NCI-H2227 (cell line): ENCODE measurements at regions not wholly inside any gene's neighbourhood (a gene's known extent, or its start where the extent isn't known, plus 50 kb on each side); places are given as distances from the start of the nearest gene placed in this dataset.
"Not testable (repeated sequence)": the region's sequence is repeated elsewhere in the genome, so short reads cannot be mapped to it uniquely, and the experiment has no call there.

Experiments used
- DNase-seq: peaks from one replicate; lab custom pipeline; 2025; ENCODE audit not compliant: unreplicated experiment; lab: John Stamatoyannopoulos, UW

DNA sequence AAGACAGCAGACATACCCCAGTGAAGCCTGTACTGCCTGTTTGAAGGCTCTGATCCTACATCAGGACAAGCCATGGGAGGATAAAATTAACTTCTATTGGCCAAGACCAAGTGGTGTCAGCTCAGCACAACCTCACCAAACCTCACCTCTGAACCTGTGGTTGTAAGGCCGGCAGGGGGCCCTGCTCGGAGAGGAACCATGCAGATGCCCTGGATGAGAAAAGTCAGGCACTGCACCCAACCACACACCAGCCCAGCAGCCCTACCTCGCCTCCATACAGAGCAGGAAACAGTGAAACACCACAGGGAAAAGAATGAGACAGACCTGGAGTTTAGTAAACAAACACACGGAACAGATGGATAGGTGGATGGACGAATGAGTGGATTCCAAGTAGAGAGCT, 70.0 kb upstream of the PAX7 start:
- no peak for DNase-seq

DNA sequence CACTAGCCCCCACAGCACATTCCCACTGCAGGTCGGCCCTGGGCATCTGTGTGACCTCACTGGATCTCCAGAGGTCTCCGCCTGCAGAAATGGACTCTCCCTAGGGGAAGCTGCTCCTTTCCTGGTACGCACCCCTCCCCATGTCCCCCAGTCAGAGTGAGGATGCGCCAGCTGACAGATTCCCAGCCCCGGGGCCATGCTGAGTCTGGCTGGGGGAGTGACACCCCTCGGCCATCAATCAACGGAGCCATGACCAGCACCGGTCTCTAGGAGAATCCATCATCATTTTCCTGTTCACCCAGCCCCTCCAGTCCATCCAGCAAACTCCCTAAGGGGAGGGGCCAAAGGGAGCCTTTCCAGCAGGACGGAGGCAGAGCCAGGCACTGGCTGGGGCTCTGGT, 68.7 kb upstream of the PAX7 start:
- DNase-seq = no peak

DNA sequence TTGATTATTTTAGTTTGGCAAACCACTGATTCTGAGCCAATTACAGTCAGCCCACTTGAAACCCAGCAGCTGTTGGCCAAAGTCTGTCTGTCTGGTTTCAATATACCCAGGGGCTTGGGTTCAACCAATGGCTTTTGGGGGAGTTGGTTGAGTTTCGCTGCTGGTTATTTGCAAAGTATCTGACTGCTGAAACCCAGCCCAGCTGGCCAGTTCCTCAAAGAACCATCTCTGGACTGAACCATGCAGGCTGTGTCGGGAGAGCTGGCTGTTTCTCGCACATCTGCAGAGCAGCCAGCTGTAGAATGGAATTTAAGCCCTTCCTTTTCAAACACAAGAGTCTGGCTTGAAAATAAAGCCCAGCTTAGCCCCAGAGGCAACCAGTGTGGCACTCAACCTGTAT, 66.0 kb upstream of the PAX7 start:
- no peak for DNase-seq

GRCh38 chr1:18565321-18565720, 65.3 kb upstream of the PAX7 start:
- DNase-seq = no peak

DNA sequence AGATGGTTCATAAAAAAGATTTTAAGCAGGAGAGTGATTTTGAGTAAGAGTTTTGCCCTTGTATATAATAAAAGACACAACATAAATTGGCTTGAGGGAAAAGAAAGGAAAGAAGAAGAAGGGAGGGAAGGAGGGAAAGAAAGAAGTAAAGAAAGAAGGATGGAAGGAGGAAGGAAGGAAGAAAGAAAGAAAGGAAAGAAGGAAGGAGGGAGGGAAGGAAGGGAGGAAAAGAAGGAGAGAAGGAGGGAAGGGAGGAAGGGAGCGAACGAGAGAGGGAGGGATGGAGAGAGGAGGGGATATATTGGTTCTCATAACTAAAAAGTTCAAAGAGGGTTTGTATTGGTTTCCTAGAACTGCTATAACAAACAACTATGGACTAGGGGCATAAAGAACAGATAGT, 62.2 kb upstream of the PAX7 start:
- DNase-seq = no peak

DNA sequence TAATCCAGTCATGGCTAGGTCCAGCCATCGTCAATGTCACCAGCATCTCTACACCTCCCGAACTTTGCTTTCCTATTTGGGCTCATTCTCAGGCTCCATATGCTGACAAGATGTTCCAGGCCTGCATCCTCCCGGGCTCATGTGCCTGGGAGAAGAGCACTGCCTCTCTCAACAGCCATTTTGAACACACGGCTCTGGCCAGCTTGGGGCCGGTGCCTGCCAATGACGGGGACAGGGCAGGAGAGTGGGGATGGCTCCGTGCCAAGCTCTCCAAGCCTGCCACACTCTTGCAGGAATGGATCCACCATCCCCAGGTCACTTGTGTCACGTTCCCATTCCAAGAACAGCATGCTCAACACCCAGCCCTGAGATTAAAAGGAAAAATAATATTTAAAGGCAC, 61.4 kb upstream of the PAX7 start:
- DNase-seq = no peak

DNA sequence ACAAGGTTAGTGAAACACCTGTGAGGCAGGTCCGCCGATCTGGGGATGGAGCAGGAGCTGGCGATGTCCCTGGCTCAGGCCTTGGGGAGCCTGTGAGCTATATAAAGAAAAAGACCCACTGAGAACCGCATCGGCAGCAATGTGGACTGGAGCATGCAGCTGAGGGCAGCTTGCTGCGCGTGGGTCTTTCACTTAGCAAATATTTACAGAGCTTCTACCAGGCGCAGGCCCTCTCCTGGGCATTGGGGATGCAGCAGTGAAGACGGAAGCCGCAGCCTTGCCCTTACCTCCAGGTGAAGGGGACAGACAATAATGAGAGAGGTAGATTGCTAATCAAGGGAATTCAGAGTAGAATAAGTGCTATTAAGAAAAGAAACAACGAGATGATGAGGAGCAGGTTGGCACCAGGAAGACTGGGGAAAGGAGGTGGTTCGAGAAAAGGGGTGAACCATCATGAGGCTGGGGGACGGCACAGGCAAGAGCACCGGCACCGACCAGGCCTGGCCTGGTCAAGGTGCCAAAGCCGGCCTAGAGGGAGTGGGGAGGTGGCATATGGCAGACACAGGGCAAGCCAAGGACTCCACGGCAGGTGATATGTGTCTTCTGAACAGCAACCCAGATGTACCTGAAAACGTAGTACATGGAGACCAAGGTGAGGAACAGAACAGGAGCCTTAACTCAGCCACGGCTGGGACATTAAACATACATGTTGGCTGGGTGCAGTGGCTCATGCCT, 60.7 kb upstream of the PAX7 start:
- DNase-seq = no peak

- no peak for DNase-seq
These were observed 59.4 kb upstream of the PAX7 start for GRCh38 chr1:18571275-18571674.

DNA sequence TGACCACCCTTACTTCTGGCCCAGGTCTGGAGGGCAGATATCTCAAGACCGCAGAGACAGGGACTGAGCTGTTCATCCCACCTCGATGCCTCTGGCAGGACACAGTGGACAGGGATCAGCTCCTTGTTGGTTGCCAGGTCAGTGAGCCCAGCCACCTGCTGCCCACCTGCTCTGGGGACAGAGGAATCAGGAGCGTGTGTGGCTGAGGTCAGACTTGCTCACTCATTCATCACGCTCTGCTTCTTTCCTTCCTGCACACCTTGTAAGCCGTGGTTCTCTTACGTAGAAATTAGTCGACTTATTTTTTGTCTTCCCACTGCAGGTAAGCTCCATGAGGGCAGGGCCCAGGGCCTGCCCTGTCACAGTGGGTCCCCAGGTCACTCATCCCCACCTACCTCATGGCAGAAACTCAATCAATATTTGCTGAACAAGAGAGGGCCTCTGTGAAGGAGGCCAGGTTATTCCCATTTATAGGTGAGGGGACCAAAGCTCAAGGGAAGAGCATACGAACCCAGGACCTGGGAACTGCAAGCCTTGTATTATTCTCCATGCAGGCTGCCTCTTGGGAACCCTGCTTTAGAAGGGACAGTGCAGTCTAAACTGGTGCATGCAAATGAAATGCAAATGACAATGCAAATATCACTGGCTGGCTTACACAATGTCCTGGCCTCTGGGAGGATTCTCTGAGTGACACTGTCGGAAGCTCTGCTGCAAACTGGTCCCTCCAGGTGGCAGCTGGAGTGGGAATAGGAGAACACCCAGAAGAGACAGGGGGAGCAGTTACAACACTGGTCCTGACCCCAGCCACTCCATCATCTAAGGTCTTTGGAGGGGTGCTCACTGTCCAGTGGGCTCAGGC, 58.4 kb upstream of the PAX7 start:
- DNase-seq = no peak

DNA sequence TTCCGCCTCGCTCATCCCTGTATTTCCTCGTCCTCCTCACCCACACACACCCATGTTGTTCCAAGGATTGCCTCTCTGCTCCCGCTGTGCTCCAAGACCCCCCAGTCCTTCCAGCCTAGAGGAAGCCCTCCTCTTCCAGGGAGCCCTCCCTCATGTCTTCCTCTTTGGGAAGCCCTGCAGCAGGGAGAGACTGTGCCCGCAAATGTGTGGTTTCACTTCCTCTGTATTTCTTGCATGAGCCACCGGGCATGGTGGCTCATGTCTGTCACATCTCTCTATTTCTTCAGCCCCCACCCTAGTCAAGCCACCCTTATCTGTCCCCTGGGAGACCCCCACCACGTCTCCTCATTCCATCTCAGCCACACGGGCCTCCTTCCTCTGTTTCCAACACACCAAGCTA, 57.5 kb upstream of the PAX7 start:
- DNase-seq = no peak

- DNase-seq = no peak
These were observed 55.9 kb upstream of the PAX7 start for GRCh38 chr1:18574754-18575153.

DNA sequence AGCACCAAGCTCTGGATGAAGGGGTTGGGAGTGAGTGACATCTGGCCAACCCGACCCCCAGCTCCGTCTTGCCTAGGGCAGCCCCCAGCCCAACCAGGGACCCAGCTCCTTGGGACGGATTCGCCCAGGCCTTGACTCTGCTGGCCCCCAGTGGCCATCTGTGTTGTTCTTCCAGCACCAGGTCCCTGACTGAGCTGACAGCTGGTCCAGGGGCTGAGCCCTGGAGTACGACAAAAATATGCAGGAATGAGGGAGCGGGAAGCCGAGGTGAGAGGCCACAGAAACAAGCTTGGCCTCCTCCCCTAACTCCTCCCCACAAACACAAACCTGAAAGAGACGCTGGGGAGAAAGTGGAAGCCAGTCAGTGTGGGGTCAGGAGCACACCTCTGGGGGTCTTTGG, 55.0 kb upstream of the PAX7 start:
- peak; percentile 31 for DNase-seq

GRCh38 chr1:18578271-18578670, 52.4 kb upstream of the PAX7 start:
- no peak for DNase-seq

DNA sequence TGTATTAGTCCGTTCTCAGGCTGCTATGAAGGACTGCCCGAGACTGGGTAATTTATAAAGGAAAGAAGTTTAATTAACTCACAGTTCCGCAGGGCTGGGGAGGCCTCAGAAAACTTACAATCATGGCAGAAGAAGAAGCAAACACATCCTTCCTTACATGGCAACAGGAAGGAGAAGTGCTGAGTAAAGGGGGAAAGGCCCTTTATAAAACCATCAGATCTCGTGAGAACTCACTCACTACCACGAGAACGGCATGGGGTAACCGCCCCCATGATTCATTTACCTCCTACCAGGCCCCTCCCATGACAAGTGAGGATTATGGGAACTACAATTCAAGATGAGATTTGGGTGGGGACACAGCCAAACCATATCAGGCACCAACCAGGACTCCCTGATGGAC, 51.4 kb upstream of the PAX7 start:
- DNase-seq = not testable (repeated sequence)

DNA sequence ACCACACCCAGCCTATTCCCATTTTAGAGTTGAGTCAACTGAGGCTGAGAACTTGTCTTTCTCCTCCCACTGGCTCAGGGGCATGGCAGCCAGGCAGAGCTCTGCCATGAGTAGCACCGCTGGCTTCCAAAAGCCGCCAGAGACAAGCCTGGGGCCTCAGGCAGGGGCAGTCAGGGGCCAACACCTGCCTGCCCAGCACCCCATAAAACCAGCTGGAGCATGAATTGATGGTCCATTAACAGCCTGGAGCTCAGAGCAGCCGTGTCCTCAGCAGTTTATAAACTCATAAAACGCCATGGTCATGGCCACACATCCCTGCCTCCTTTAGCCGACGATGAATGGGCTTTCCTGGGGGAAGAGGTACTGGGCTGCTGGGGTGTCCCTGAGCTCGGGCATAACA, 50.6 kb upstream of the PAX7 start:
- no peak for DNase-seq

DNA sequence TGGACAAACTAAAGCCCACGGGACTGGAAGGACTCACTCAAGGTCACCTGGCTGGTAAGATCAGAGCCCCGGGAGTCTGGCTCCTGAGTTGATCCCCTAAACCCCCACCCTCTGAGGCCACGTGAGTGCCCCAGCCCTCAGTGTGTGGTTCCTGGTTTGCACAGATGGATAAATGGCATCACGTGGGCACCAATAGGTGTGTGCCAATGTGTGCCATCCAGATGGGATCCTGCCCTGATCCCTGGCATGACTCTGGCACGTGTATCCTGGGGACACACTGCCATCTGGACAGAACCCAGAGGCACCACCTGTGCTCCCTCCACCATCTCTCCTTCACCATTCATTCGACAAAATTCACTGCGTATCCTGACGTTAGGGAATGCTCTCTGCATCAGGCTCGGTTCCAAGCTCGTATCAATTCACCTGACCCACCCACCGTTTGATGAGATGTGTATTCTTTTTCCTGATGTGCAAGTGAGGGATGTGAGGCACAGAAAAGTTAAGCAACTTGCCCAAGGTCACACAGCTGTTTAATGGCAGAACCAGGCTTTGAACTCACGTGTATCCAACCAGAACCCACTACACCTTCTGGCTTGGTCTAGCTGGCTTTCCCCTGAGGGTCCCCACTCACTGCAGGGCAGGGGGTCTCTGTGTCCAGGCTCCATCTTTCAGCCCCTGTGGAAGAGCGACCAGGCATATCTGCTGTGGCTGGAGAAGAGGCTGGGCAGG, 49.8 kb upstream of the PAX7 start:
- DNase-seq = no peak
